Dendritic cell treated with granulocyte-macrophage colony-stimulating factor and Interleukin-4, amounts not matched to agents 40 ng/mL and 50 ng/mL, for 4 days (primary cell): ENCODE measurements at regions not wholly inside any gene's neighbourhood (a gene's known extent, or its start where the extent isn't known, plus 50 kb on each side); places are given as distances from the start of the nearest gene placed in this dataset.

Source experiments
- H3K27ac Mint-ChIP-seq: one replicate; pipeline ENCODE4 v1.8.0; 2022; ENCODE audit warnings: mild to moderate bottlenecking, mixed read lengths
- H3K27me3 Mint-ChIP-seq: one replicate; pipeline ENCODE4 v1.8.0; 2022; ENCODE audit warnings: mild to moderate bottlenecking, mixed read lengths
- H3K36me3 Mint-ChIP-seq: one replicate; pipeline ENCODE4 v1.8.0; 2022; ENCODE audit warnings: low read depth, mixed read lengths
- H3K4me1 Mint-ChIP-seq: one replicate; pipeline ENCODE4 v1.8.0; 2022; ENCODE audit warnings: low read depth, mixed read lengths
- H3K4me3 Mint-ChIP-seq: one replicate; pipeline ENCODE4 v1.8.0; 2022; ENCODE audit warnings: mild to moderate bottlenecking, moderate library complexity, mixed read lengths
- H3K9me3 Mint-ChIP-seq: one replicate; pipeline ENCODE4 v1.8.0; 2022; ENCODE audit warnings: mixed read lengths
- intact Hi-C: fragments of 100-400 bp; cut with micrococcal nuclease; formaldehyde crosslinking; loops from one replicate; pipeline ENCODE4 v1.15.0; 2022

DNA sequence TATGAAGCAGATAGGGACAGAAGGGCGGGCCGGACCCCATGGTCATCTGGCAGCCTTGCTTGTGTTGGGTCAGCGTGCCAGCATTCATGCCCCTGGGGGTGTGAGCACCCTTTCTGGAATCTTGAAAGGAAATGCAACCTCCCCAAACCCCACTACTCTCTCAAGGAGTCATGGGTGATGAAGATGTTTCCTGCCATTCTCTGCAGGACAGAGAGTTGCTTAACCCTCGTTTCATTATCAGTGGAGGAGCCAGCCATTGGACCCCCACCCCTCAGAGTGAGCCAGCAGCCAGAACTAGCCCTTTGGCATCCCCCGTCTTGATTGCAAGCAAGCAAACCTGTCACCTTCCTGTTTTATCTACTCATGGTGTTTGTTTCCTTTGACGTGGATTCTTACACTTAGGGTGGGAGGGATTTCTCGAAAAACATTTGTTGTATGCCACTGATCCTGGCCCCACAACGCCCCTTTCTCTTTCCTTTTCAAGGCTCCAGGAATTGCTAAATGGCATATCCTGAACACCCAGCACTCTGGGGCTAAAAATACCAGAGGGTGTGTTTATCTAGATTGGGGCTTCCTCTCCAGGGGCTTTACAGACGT is 258.3 kb downstream of the ETS1 start:
- intact Hi-C loops = no loop called here
- H3K9me3 Mint-ChIP-seq = no peaks in the 10 kb centered on the region
- no peak overlapping the region for H3K4me3 Mint-ChIP-seq
- H3K27ac Mint-ChIP-seq = no peak overlapping the region
- H3K27me3 Mint-ChIP-seq = peaks cover 10% of the 10 kb centered on the region
- no peaks in the 10 kb centered on the region for H3K36me3 Mint-ChIP-seq
- peaks cover 17% of the 10 kb centered on the region for H3K4me1 Mint-ChIP-seq

GRCh38 chr11:128327274-128327673 is 260.1 kb downstream of the ETS1 start:
- H3K9me3 Mint-ChIP-seq = no peaks in the 10 kb centered on the region
- no peak overlapping the region for H3K4me3 Mint-ChIP-seq
- H3K4me1 Mint-ChIP-seq = peaks cover 27% of the 10 kb centered on the region
- intact Hi-C loops = no loop called here
- H3K27me3 Mint-ChIP-seq = peaks cover 10% of the 10 kb centered on the region
- no peak overlapping the region for H3K27ac Mint-ChIP-seq
- H3K36me3 Mint-ChIP-seq = no peaks in the 10 kb centered on the region

- Mint-ChIP-seq H3K27me3 (peaks cover 10% of the 10 kb centered on the region), H3K27ac (no peak overlapping the region), H3K36me3 (no peaks in the 10 kb centered on the region), H3K9me3 (no peaks in the 10 kb centered on the region), H3K4me1 (peaks cover 32% of the 10 kb centered on the region), H3K4me3 (no peak overlapping the region)
- intact Hi-C loops = no loop called here
These were observed 260.6 kb downstream of the ETS1 start for GRCh38 chr11:128326791-128327190.

DNA sequence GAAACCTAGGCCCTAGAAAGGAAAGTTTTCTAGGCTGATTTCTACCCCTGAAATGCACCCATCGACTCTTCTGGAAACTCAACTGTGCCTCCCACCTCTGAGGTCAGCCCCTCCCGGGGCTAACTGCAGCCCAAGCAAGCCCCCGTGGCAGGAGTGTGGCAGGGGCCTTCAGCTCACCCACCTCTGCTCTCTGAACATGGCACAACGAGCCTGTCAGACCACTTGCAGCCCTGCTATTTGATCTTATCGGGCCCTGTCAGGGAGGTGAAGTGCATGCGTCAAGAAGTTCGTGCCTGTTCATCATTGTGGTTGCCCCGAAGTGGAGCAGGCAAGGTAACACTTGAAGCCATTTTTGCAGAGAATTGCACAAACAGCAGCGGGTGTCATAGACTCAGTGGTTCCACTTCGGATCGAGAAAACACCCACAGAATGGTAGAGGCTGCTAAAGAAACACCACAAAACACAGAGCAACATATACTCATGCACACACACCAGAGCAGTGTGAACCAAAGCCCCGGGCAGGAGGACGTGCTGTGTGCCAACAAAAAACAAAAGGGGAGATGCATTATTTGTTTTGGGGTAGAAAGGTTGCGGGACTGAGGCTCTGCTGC is 262.7 kb downstream of the ETS1 start:
- Mint-ChIP-seq H3K9me3 (no peaks in the 10 kb centered on the region), H3K27ac (no peak overlapping the region), H3K4me3 (no peak overlapping the region), H3K27me3 (peaks cover 10% of the 10 kb centered on the region), H3K36me3 (no peaks in the 10 kb centered on the region), H3K4me1 (peaks cover 41% of the 10 kb centered on the region)
- intact Hi-C loops = no loop called here

GRCh38 chr11:128324051-128324481 is 263.3 kb downstream of the ETS1 start:
- Mint-ChIP-seq H3K4me1 (peaks cover 44% of the 10 kb centered on the region), H3K9me3 (no peaks in the 10 kb centered on the region), H3K27me3 (peaks cover 8% of the 10 kb centered on the region), H3K36me3 (no peaks in the 10 kb centered on the region), H3K4me3 (no peak overlapping the region), H3K27ac (no peak overlapping the region)
- intact Hi-C loops = no loop called here

DNA sequence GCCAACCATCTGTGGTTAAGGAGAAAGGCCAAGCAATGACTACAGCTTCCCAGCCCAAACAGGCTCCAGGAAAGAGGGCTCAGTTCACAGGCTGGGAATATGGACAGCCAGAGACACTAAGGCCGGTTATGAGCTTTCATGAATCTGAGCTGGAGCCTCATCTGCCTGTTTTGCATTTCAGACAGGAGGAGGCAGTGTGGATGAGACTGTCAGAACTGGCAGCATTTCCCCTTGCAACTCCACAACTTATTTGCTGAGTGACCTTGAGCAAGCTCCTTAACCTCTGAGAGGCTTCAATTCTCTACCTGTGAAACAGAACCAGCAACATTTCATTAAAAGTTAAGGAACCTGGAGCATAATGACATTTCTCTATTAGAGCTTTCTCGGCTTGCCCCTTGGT is 264.0 kb downstream of the ETS1 start:
- H3K36me3 Mint-ChIP-seq = no peaks in the 10 kb centered on the region
- intact Hi-C loops = no loop called here
- peaks cover 8% of the 10 kb centered on the region for H3K27me3 Mint-ChIP-seq
- H3K4me3 Mint-ChIP-seq = no peak overlapping the region
- H3K4me1 Mint-ChIP-seq = peaks cover 49% of the 10 kb centered on the region
- H3K9me3 Mint-ChIP-seq = no peaks in the 10 kb centered on the region
- peak overlapping the region; percentile 20 for H3K27ac Mint-ChIP-seq

GRCh38 chr11:128318856-128319474 is 268.4 kb downstream of the ETS1 start:
- Mint-ChIP-seq H3K36me3 (peaks cover 11% of the 10 kb centered on the region), H3K4me1 (peaks cover 55% of the 10 kb centered on the region), H3K9me3 (peaks cover 23% of the 10 kb centered on the region), H3K4me3 (no peak overlapping the region), H3K27me3 (no peaks in the 10 kb centered on the region), H3K27ac (peak overlapping the region; percentile 69)
- intact Hi-C loops = no loop called here

GRCh38 chr11:128316541-128317227 is 270.7 kb downstream of the ETS1 start:
- H3K36me3 Mint-ChIP-seq = peaks cover 12% of the 10 kb centered on the region
- no peak overlapping the region for H3K4me3 Mint-ChIP-seq
- H3K27me3 Mint-ChIP-seq = no peaks in the 10 kb centered on the region
- no peak overlapping the region for H3K27ac Mint-ChIP-seq
- intact Hi-C loops = no loop called here
- H3K4me1 Mint-ChIP-seq = peaks cover 39% of the 10 kb centered on the region
- H3K9me3 Mint-ChIP-seq = peaks cover 33% of the 10 kb centered on the region

DNA sequence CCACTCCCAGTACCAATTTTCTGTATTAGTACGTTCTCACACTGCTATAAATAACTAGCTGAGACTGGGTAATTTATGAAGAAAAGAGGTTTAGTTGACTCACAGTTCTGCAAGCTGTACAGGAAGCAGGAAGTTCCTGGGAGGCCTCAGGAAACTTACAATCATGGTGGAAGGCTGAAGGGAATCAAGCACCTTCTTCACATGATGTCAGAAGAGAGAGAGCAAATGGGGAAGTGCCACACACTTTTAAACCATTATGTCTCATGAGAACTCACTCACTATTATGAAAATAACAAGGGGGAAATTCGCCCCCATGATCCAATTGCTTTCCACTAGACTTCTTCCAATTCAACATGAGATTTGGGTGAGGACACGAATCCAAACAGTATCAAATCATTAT is 271.4 kb downstream of the ETS1 start:
- intact Hi-C loops = no loop called here
- H3K4me3 Mint-ChIP-seq = no peak overlapping the region
- H3K4me1 Mint-ChIP-seq = peaks cover 32% of the 10 kb centered on the region
- H3K9me3 Mint-ChIP-seq = peaks cover 33% of the 10 kb centered on the region
- peaks cover 12% of the 10 kb centered on the region for H3K36me3 Mint-ChIP-seq
- H3K27me3 Mint-ChIP-seq = no peaks in the 10 kb centered on the region
- peak overlapping the region; percentile 56 for H3K27ac Mint-ChIP-seq

DNA sequence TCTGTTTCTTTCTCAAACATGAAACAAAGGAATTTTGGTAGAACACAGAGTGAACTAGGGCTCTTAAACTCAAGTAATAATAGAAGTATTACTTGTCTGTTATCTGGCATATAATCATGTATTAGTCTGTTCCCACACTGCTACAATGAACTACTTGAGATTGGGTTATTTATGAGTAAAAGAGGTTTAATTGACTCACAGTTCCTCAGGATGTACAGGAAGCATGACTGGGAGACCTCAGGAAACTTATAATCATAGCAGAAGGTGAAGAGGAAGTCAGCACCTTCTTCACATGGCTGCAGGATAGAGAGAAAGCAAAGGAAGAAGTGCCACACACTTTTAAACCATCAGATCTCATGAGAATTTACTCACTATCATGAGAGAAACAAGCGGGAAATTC is 273.4 kb downstream of the ETS1 start:
- intact Hi-C loops = no loop called here
- H3K36me3 Mint-ChIP-seq = peaks cover 12% of the 10 kb centered on the region
- no peaks in the 10 kb centered on the region for H3K27me3 Mint-ChIP-seq
- no peak overlapping the region for H3K27ac Mint-ChIP-seq
- no peak overlapping the region for H3K4me3 Mint-ChIP-seq
- H3K4me1 Mint-ChIP-seq = peaks cover 24% of the 10 kb centered on the region
- peaks cover 33% of the 10 kb centered on the region for H3K9me3 Mint-ChIP-seq

GRCh38 chr11:128311742-128312719 is 275.3 kb downstream of the ETS1 start:
- Mint-ChIP-seq H3K4me3 (no peak overlapping the region), H3K36me3 (peaks cover 12% of the 10 kb centered on the region), H3K4me1 (peaks cover 28% of the 10 kb centered on the region), H3K27me3 (no peaks in the 10 kb centered on the region), H3K27ac (no peak overlapping the region), H3K9me3 (peaks cover 33% of the 10 kb centered on the region)
- intact Hi-C loops = no loop called here

GRCh38 chr11:128310676-128311445 is 276.5 kb downstream of the ETS1 start:
- Mint-ChIP-seq H3K27ac (no peak overlapping the region), H3K4me1 (peaks cover 20% of the 10 kb centered on the region), H3K4me3 (no peak overlapping the region), H3K36me3 (peaks cover 12% of the 10 kb centered on the region), H3K27me3 (no peaks in the 10 kb centered on the region), H3K9me3 (peaks cover 29% of the 10 kb centered on the region)
- intact Hi-C loops = no loop called here

DNA sequence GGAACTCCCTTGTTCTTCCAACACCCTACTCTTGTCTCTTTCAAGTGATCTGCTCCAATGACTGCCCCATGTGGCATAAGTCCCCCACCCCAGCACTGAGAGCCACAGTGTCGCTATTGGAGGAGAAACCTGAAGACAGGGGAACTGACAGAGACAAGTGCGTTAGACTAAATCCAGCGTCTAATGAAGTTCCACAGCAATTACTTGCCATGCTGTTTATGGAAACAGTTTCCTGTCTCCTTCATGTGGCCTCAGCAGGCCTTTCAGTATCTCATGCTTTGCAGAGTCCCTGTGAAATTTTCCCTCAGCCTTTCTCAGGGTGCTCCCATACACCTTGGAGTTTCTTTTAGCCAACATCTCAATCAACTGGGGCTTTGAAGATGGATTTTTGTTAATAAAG is 277.4 kb downstream of the ETS1 start:
- no peak overlapping the region for H3K4me3 Mint-ChIP-seq
- intact Hi-C loops = no loop called here
- peaks cover 13% of the 10 kb centered on the region for H3K4me1 Mint-ChIP-seq
- no peaks in the 10 kb centered on the region for H3K27me3 Mint-ChIP-seq
- peaks cover 20% of the 10 kb centered on the region for H3K9me3 Mint-ChIP-seq
- H3K36me3 Mint-ChIP-seq = peaks cover 11% of the 10 kb centered on the region
- H3K27ac Mint-ChIP-seq = no peak overlapping the region
